Fibroblast of lung (primary cell): ENCODE measurements at regions not wholly inside any gene's neighbourhood (a gene's known extent, or its start where the extent isn't known, plus 50 kb on each side); places are given as distances from the start of the nearest gene placed in this dataset.

Source experiments
- DNase-seq, 2 donors: peaks; one replicate each; pipeline versions ENCODE4 v3.0.0 to v3.0.0-alpha.2; 2010; ENCODE audit warnings: low read depth in 2 of 2
- H2AFZ ChIP-seq: 2 replicates; pipeline ENCODE4 v1.5.1; 2012; ENCODE audit warnings: low read length, control low read depth, inconsistent platforms
- H3K27ac ChIP-seq: 2 replicates; pipeline ENCODE4 v1.5.1; 2011; ENCODE audit warnings: low read length, control low read depth; ENCODE audit not compliant: insufficient read depth
- H3K27me3 ChIP-seq: 2 replicates; pipeline ENCODE4 v1.5.1; 2011; ENCODE audit warnings: mild to moderate bottlenecking, low read length; ENCODE audit not compliant: control insufficient read depth, insufficient read depth
- H3K36me3 ChIP-seq: 2 replicates; pipeline ENCODE4 v1.5.1; 2011; ENCODE audit warnings: low read length; ENCODE audit not compliant: control insufficient read depth, insufficient read depth
- H3K4me1 ChIP-seq: 2 replicates; pipeline ENCODE4 v1.5.1; 2011; ENCODE audit warnings: low read length; ENCODE audit not compliant: control insufficient read depth, insufficient read depth; ENCODE audit errors: extremely low read depth
- H3K4me2 ChIP-seq: 2 replicates; pipeline ENCODE4 v1.5.1; 2011; ENCODE audit warnings: low read length, control low read depth; ENCODE audit not compliant: insufficient read depth; ENCODE audit errors: extremely low read depth
- H3K4me3 ChIP-seq, 4 experiments: fragments of 200-600 bp in 1 of 4; sonication (generic) in 1 of 4; replicated peaks in 1 of 4; 2 replicates each; pipeline ENCODE4 v1.5.1; 2011 to 2016; ENCODE audit warnings: low read length in 4 of 4, low read depth in 3 of 4, mild to moderate bottlenecking in 3 of 4, control low read depth in 2 of 4, inconsistent platforms in 1 of 4, mixed read lengths in 1 of 4; ENCODE audit not compliant: insufficient read depth in 1 of 4; ENCODE audit errors: control extremely low read depth in 1 of 4
- H3K79me2 ChIP-seq: 2 replicates; pipeline ENCODE4 v1.5.1; 2012; ENCODE audit warnings: mild to moderate bottlenecking, low read length, inconsistent platforms; ENCODE audit not compliant: control insufficient read depth, insufficient read depth
- H3K9ac ChIP-seq: 2 replicates; pipeline ENCODE4 v1.5.1; 2011; ENCODE audit warnings: mild to moderate bottlenecking, low read length, control low read depth; ENCODE audit not compliant: insufficient read depth
- H3K9me3 ChIP-seq: 2 replicates; pipeline ENCODE4 v1.5.1; 2012; ENCODE audit warnings: low read depth, low read length; ENCODE audit not compliant: control insufficient read depth, insufficient read depth
- H4K20me1 ChIP-seq: 2 replicates; pipeline ENCODE4 v1.5.1; 2011; ENCODE audit warnings: low read length; ENCODE audit not compliant: control insufficient read depth, insufficient read depth; ENCODE audit errors: extremely low read depth
- EZH2 ChIP-seq: IDR thresholded peaks from 2 replicates; pipeline ENCODE4 v1.5.1; 2012; ENCODE audit warnings: low read length, control low read depth, mild to moderate bottlenecking; ENCODE audit errors: missing control alignments
- TF ChIP-seq, protein P1 (sequence below), 2 donors: IDR thresholded peaks in 1 of 2; conservative IDR thresholded peaks in 1 of 2; 1 replicate in 1 of 2; 2 replicates in 1 of 2; pipeline ENCODE4 v1.5.1; 2011 to 2012; ENCODE audit warnings: low read length in 2 of 2, control low read depth in 1 of 2, inconsistent platforms in 1 of 2, low read depth in 1 of 2, mild to moderate bottlenecking in 1 of 2

GRCh38 chr6:67883500-67884366, 751.3 kb upstream of the ADGRB3 start:
- H3K9me3 ChIP-seq = no peaks in the 10 kb centered on the region
- H2AFZ ChIP-seq = no peak overlapping the region
- H3K9ac ChIP-seq = no peak overlapping the region
- no peaks in the 10 kb centered on the region for H4K20me1 ChIP-seq
- no peak overlapping the region for H3K4me2 ChIP-seq
- TF ChIP-seq, protein P1, sequence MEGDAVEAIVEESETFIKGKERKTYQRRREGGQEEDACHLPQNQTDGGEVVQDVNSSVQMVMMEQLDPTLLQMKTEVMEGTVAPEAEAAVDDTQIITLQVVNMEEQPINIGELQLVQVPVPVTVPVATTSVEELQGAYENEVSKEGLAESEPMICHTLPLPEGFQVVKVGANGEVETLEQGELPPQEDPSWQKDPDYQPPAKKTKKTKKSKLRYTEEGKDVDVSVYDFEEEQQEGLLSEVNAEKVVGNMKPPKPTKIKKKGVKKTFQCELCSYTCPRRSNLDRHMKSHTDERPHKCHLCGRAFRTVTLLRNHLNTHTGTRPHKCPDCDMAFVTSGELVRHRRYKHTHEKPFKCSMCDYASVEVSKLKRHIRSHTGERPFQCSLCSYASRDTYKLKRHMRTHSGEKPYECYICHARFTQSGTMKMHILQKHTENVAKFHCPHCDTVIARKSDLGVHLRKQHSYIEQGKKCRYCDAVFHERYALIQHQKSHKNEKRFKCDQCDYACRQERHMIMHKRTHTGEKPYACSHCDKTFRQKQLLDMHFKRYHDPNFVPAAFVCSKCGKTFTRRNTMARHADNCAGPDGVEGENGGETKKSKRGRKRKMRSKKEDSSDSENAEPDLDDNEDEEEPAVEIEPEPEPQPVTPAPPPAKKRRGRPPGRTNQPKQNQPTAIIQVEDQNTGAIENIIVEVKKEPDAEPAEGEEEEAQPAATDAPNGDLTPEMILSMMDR (conservative IDR thresholded peaks at IDR 0.05 in 1 of 2, IDR thresholded peaks at IDR 0.05 in 1 of 2; ENCODE audit: low read depth in 1 of 2, low read length in 2 of 2) = no peak
- TF ChIP-seq EZH2 = no peak
- no peaks in the 10 kb centered on the region for H3K79me2 ChIP-seq
- no peaks in the 10 kb centered on the region for H3K4me1 ChIP-seq
- H3K36me3 ChIP-seq = no peaks in the 10 kb centered on the region
- no peak for DNase-seq
- H3K27me3 ChIP-seq = no peaks in the 10 kb centered on the region
- H3K27ac ChIP-seq = no peak overlapping the region
- H3K4me3 ChIP-seq = no peak overlapping the region

GRCh38 chr6:67882436-67883311, 752.4 kb upstream of the ADGRB3 start:
- no peak for TF ChIP-seq EZH2
- TF ChIP-seq, protein P1 (conservative IDR thresholded peaks at IDR 0.05 in 1 of 2, IDR thresholded peaks at IDR 0.05 in 1 of 2; ENCODE audit: low read depth in 1 of 2, low read length in 2 of 2) = no peak
- Histone ChIP-seq H3K4me3 (no peak overlapping the region), H3K9me3 (no peaks in the 10 kb centered on the region), H3K9ac (no peak overlapping the region), H3K27me3 (no peaks in the 10 kb centered on the region), H3K27ac (no peak overlapping the region), H3K4me2 (no peak overlapping the region), H3K36me3 (no peaks in the 10 kb centered on the region), H4K20me1 (no peaks in the 10 kb centered on the region), H3K79me2 (no peaks in the 10 kb centered on the region), H3K4me1 (no peaks in the 10 kb centered on the region), H2AFZ (no peak overlapping the region)
- no peak for DNase-seq

DNA sequence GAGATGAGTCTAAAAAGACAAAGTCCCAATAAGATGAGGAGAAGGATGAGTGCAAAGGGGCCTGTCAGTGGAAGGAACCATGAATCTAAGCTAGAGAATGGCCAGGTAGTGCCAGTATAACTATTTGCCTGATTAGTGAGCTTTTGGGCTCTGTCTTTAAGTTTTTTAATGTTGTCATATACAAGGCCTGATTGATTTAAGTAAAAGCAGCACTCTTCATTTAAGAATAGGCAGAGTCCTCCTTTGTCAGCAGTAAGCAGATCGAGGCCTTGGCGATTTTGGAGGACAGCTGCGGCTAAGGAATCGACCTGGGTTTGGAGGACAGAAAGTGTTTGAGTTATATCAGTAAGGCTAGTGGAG, 753.4 kb upstream of the ADGRB3 start:
- TF ChIP-seq, protein P1 (conservative IDR thresholded peaks at IDR 0.05 in 1 of 2, IDR thresholded peaks at IDR 0.05 in 1 of 2; ENCODE audit: low read depth in 1 of 2, low read length in 2 of 2) = no peak
- no peak for TF ChIP-seq EZH2
- no peak overlapping the region for H3K9ac ChIP-seq
- no peaks in the 10 kb centered on the region for H3K79me2 ChIP-seq
- no peaks in the 10 kb centered on the region for H3K9me3 ChIP-seq
- H3K27me3 ChIP-seq = no peaks in the 10 kb centered on the region
- H3K36me3 ChIP-seq = no peaks in the 10 kb centered on the region
- H3K4me3 ChIP-seq = no peak overlapping the region
- H2AFZ ChIP-seq = no peak overlapping the region
- DNase-seq = no peak
- no peak overlapping the region for H3K27ac ChIP-seq
- H3K4me1 ChIP-seq = no peaks in the 10 kb centered on the region
- no peak overlapping the region for H3K4me2 ChIP-seq
- no peaks in the 10 kb centered on the region for H4K20me1 ChIP-seq
